ENCODE measurements at regions not wholly inside any gene's neighbourhood (a gene's known extent, or its start where the extent isn't known, plus 50 kb on each side); places are given as distances from the start of the nearest gene placed in this dataset.
A peak's percentile ranks its signal among the peaks of the same experiment; 100 is the strongest.
"Not testable (repeated sequence)": the region's sequence is repeated elsewhere in the genome, so short reads cannot be mapped to it uniquely, and the experiment has no call there.

GRCh38 chr21:10414121-10414924, 107.1 kb upstream of the TPTE start:
- H3K4me3 Mint-ChIP-seq; H3K27me3 Mint-ChIP-seq (ENCODE audit: low read depth); ATAC-seq; H3K36me3 Mint-ChIP-seq; H3K9me3 Mint-ChIP-seq; DNase-seq (ENCODE audit: low spot score); H3K4me1 Mint-ChIP-seq; CTCF ChIA-PET; POLR2A ChIA-PET; H3K27ac Mint-ChIP-seq: not testable (repeated sequence)

DNA sequence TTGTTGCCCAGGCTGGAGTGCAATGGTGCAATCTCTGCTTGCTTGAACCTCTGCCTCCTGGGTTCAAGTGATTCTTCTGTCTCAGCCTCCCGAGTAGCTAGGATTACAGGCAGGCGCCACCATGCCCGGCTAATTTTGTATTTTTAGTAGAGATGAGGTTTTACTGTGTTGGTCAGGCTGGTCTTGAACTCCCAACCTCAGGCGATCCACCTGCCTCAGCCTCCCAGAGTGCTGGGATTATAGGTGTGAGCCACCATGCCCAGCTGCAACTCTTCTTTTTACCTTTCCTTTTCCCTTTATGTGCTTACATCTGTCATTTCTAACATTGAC, 106.5 kb upstream of the TPTE start:
- ATAC-seq; H3K4me1 Mint-ChIP-seq; H3K36me3 Mint-ChIP-seq; H3K9me3 Mint-ChIP-seq; H3K27me3 Mint-ChIP-seq (ENCODE audit: low read depth); H3K4me3 Mint-ChIP-seq; H3K27ac Mint-ChIP-seq; CTCF ChIA-PET; POLR2A ChIA-PET; DNase-seq (ENCODE audit: low spot score): not testable (repeated sequence)

DNA sequence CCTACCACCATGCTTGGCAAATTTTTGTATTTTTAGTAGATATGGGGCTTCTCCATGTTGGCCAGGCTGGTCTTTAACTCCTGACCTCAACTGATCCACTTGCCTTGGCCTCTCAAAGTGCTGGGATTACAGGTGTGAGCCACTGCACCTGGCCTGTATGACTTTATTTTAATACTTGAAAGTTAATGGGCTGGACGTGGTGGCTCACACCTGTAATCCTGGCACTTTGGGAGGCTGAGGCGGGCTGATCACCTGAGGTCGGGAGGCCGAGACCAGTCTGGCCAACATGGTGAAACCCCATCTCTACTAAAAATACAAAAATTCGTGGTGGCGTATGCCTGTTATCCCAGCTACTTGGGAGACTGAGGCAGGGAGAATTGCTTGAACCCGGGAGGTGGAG, 105.9 kb upstream of the TPTE start:
- CTCF ChIA-PET; H3K4me1 Mint-ChIP-seq; H3K36me3 Mint-ChIP-seq; DNase-seq (ENCODE audit: low spot score); H3K9me3 Mint-ChIP-seq; H3K4me3 Mint-ChIP-seq; H3K27ac Mint-ChIP-seq; ATAC-seq; POLR2A ChIA-PET; H3K27me3 Mint-ChIP-seq (ENCODE audit: low read depth): not testable (repeated sequence)

- H3K4me3 Mint-ChIP-seq; H3K4me1 Mint-ChIP-seq; POLR2A ChIA-PET; CTCF ChIA-PET; ATAC-seq; DNase-seq (ENCODE audit: low spot score); H3K9me3 Mint-ChIP-seq; H3K27ac Mint-ChIP-seq; H3K36me3 Mint-ChIP-seq; H3K27me3 Mint-ChIP-seq (ENCODE audit: low read depth): not testable (repeated sequence)
Observed at GRCh38 chr21:10415859-10416258, 105.5 kb upstream of the TPTE start.

DNA sequence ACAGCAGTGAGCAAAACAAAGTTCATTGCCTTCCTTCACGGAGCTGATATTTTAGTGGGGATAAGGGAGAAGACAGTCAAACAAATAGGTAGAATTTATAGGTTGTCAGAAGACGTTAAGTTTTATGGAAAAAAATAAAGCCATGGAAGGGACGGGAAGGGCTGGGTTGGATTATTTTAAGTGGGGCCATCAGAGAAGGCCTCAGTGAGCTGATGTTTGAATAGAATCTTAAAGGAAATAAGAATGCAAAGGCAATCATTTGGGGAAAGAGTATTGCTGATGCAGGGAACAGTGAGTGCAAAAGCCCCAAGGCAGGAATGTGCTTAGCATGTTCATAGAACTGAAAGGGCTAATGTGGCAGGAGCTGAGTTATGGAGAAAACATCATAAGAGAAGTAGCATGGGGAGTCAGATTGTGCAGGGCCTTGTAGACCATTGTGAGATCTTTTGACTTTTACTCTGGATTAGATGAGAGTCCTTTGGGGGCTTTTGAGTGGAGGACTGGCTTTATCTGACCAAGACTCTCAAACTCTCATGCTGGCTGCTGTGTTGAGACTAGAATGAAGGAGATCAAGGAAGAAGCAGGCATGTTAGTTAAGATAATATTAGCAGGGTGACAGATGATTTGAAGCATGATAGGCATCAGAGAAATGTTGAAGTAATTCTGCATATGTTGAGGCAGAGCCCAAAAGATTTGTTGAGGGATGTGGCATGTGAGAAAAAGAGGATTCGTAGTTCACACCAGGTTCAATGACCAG, 104.5 kb upstream of the TPTE start:
- H3K27me3 Mint-ChIP-seq (ENCODE audit: low read depth); H3K9me3 Mint-ChIP-seq; DNase-seq (ENCODE audit: low spot score); ATAC-seq; POLR2A ChIA-PET; H3K4me1 Mint-ChIP-seq; CTCF ChIA-PET; H3K4me3 Mint-ChIP-seq; H3K36me3 Mint-ChIP-seq; H3K27ac Mint-ChIP-seq: not testable (repeated sequence)

DNA sequence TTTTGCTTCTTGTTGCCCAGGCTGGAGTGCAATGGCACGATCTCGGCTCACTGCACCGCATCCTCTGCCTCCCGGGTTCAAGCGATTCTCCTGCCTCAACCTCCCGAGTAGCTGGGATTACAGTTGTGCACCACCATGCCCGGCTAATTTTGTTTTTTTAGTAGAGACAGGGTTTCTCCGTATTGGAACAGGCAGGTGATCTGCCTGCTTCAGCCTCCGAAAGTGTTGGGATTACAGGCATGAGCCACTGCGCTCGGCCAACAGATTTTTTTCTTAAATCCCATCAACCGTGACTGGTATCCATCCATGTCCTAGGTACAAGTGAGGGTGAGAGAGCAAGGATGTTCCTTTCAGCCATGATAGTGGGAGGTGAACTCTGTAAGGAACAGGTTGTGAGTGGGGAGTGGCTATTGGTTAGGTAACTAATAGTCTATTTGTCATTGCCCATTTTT, 103.8 kb upstream of the TPTE start:
- not testable (repeated sequence) for DNase-seq (ENCODE audit: low spot score)

GRCh38 chr21:10418250-10419048, 102.9 kb upstream of the TPTE start:
- H3K27ac Mint-ChIP-seq; ATAC-seq; H3K4me3 Mint-ChIP-seq; POLR2A ChIA-PET; H3K9me3 Mint-ChIP-seq; H3K4me1 Mint-ChIP-seq; DNase-seq (ENCODE audit: low spot score); H3K36me3 Mint-ChIP-seq; H3K27me3 Mint-ChIP-seq (ENCODE audit: low read depth); CTCF ChIA-PET: not testable (repeated sequence)
- TF ChIP-seq HMGA2 (CRISPR knock-in tag; IDR thresholded peaks at IDR 0.05): peak; percentile 85

More for the DNA sequence above, 103.8 kb upstream of the TPTE start:
- H3K9me3 Mint-ChIP-seq; H3K27me3 Mint-ChIP-seq (ENCODE audit: low read depth); H3K27ac Mint-ChIP-seq; H3K4me3 Mint-ChIP-seq; H3K36me3 Mint-ChIP-seq; ATAC-seq; H3K4me1 Mint-ChIP-seq; CTCF ChIA-PET; POLR2A ChIA-PET: not testable (repeated sequence)

- H3K27me3 Mint-ChIP-seq (ENCODE audit: low read depth); H3K36me3 Mint-ChIP-seq; H3K4me1 Mint-ChIP-seq; H3K27ac Mint-ChIP-seq; CTCF ChIA-PET; POLR2A ChIA-PET; H3K9me3 Mint-ChIP-seq; DNase-seq (ENCODE audit: low spot score); H3K4me3 Mint-ChIP-seq; ATAC-seq: not testable (repeated sequence)
Observed at GRCh38 chr21:10421199-10421598, 100.2 kb upstream of the TPTE start.

GRCh38 chr21:10421601-10422000, 99.8 kb upstream of the TPTE start:
- CTCF ChIA-PET; DNase-seq (ENCODE audit: low spot score); H3K36me3 Mint-ChIP-seq; ATAC-seq; H3K4me1 Mint-ChIP-seq; H3K27me3 Mint-ChIP-seq (ENCODE audit: low read depth); H3K27ac Mint-ChIP-seq; H3K9me3 Mint-ChIP-seq; POLR2A ChIA-PET; H3K4me3 Mint-ChIP-seq: not testable (repeated sequence)

- DNase-seq (ENCODE audit: low spot score); H3K4me1 Mint-ChIP-seq; H3K4me3 Mint-ChIP-seq; H3K27ac Mint-ChIP-seq; H3K9me3 Mint-ChIP-seq; ATAC-seq; CTCF ChIA-PET; H3K36me3 Mint-ChIP-seq; POLR2A ChIA-PET; H3K27me3 Mint-ChIP-seq (ENCODE audit: low read depth): not testable (repeated sequence)
Observed at GRCh38 chr21:10424097-10424886, 97.1 kb upstream of the TPTE start.

DNA sequence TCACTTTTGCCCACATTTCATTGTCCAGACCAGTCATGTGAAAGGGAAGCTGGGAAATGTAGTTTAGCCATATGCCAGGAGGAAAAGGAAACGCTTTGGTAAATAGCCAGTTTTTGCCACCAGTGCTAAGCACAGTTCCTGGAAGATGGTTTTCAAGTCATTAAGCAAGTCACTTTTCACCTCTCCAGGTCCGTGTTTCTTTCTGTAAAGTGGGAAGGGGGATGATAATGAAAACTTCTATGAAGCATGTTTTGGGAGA, 96.6 kb upstream of the TPTE start:
- ATAC-seq: not testable (repeated sequence)

More for the DNA sequence above, 96.6 kb upstream of the TPTE start:
- DNase-seq (ENCODE audit: low spot score); H3K4me1 Mint-ChIP-seq; POLR2A ChIA-PET; CTCF ChIA-PET; H3K36me3 Mint-ChIP-seq; H3K27ac Mint-ChIP-seq; H3K9me3 Mint-ChIP-seq; H3K27me3 Mint-ChIP-seq (ENCODE audit: low read depth); H3K4me3 Mint-ChIP-seq: not testable (repeated sequence)
